ENCODE measurements at regions not wholly inside any gene's neighbourhood (a gene's known extent, or its start where the extent isn't known, plus 50 kb on each side); places are given as distances from the start of the nearest gene placed in this dataset.
"Not testable (repeated sequence)": the region's sequence is repeated elsewhere in the genome, so short reads cannot be mapped to it uniquely, and the experiment has no call there.

DNA sequence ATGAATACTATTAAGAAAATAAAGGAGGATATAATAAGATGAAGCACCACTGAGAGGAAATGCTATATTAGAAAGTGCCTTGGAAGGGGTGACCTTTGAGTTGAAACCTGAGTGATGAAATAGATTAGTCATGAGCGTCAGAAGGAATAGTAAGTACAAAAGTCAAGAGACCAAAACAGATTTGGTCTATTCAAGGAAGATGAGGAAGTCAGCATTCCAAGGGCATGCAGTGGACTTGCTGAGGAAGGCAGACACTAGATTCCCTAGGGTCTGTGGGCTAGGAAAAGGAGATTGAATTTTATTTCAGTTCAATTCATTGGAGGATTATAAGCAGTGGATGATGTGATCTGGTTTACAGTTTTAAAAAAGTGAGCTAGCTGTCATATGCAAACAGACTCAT lies 73.0 kb upstream of the WDFY3 start:
- Histone ChIP-seq H3K4me1 (no peaks in the 10 kb centered on the region), H3K27me3 (no peaks in the 10 kb centered on the region), H3K36me3 (no peaks in the 10 kb centered on the region), H3K9me3 (no peaks in the 10 kb centered on the region), H3K27ac (no peak overlapping the region), H3K4me3 (no peak overlapping the region)
- TF ChIP-seq, protein P1, sequence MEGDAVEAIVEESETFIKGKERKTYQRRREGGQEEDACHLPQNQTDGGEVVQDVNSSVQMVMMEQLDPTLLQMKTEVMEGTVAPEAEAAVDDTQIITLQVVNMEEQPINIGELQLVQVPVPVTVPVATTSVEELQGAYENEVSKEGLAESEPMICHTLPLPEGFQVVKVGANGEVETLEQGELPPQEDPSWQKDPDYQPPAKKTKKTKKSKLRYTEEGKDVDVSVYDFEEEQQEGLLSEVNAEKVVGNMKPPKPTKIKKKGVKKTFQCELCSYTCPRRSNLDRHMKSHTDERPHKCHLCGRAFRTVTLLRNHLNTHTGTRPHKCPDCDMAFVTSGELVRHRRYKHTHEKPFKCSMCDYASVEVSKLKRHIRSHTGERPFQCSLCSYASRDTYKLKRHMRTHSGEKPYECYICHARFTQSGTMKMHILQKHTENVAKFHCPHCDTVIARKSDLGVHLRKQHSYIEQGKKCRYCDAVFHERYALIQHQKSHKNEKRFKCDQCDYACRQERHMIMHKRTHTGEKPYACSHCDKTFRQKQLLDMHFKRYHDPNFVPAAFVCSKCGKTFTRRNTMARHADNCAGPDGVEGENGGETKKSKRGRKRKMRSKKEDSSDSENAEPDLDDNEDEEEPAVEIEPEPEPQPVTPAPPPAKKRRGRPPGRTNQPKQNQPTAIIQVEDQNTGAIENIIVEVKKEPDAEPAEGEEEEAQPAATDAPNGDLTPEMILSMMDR (IDR thresholded peaks at IDR 0.05), result no peak
- intact Hi-C loops (cut with DNase I), result no loop called here
- no peak for DNase-seq
- peak; percentile 60 for ATAC-seq

DNA sequence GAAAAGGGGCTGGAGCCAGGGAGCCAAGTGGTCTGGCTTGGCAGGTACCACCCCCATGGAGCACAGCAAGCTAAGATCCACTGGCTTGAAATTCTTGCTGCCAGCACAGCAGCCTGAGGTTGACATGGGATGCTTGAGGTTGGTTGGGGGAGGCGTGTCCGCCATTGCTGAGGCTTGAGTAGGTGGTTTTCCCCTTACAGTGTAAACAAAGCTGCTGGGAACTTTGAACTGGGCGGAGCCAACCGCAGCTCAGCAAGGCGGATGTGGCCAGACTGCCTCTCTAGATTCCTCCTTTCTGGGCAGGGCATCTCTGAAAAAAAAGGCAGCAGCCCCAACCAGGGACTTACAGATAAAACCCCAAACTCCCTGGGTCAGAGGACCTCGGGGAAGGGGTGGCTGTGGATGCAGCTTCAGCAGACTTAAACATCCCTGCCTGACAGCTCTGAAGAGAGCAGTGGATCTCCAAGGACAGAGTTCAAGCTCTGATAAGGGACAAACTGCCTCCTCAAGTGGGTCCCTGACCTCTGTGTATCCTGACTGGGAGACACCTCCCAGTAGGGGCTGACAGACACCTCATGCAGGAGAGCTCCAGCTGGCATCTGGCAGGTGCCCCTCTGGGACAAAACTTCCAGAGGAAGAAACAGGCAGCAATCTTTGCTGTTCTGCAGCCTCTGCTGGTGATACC lies 77.5 kb upstream of the WDFY3 start:
- intact Hi-C loops (cut with DNase I), result not testable (repeated sequence)

DNA sequence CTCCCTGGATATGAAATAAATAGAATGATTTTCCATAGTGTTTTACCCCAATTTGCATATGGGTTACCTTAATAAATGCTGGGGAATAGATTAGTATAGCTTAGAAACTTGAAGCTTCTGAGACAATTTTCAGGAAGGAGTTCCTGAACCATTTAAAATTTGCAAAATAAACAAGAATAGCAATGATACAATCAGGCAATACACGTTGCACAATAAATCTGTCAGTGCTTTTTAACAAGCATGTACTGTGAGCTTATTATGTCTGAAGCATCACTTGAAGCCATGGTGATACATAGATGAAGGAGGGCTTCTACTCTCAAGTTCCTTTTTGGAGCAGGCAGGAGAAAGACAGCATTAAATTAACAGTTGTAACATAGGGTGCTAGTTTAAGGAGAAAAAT lies 84.2 kb upstream of the WDFY3 start:
- intact Hi-C loops (cut with DNase I), result no loop called here
- no peak for ATAC-seq

More for the DNA sequence above, 77.5 kb upstream of the WDFY3 start:
- H3K36me3 ChIP-seq, H3K4me3 ChIP-seq, H3K27ac ChIP-seq, ATAC-seq, H3K4me1 ChIP-seq, H3K9me3 ChIP-seq, H3K27me3 ChIP-seq, DNase-seq: not testable (repeated sequence)

DNA sequence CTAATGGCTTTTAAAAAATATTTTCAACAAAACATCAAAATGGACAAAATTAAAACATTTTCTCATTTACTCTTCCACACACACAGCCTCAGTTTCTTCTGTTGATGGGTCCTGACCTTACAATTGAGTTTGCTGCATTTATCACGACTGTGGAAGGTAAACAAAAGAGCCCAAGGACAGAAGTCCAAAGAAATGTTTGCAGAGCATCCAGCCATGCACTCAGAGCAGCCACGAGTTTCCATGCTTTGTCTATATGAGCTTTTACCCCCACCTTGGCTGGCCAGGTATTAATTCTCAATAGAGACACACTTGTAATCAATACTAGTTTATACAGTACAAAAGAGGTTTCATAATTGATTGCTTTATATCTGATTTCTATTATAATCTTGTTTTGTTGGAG lies 85.0 kb upstream of the WDFY3 start:
- no peaks in the 10 kb centered on the region for H3K4me1 ChIP-seq
- H3K4me3 ChIP-seq, result no peak overlapping the region
- DNase-seq (no peak), ATAC-seq (no peak)
- H3K9me3 ChIP-seq, result no peaks in the 10 kb centered on the region
- no peak overlapping the region for H3K27ac ChIP-seq
- no peaks in the 10 kb centered on the region for H3K36me3 ChIP-seq
- TF ChIP-seq, protein P1 (IDR thresholded peaks at IDR 0.05), result no peak
- H3K27me3 ChIP-seq, result no peaks in the 10 kb centered on the region
- intact Hi-C loops (cut with DNase I), result no loop called here

More for the DNA sequence above, 84.2 kb upstream of the WDFY3 start:
- no peaks in the 10 kb centered on the region for H3K27me3 ChIP-seq
- no peaks in the 10 kb centered on the region for H3K4me1 ChIP-seq
- no peak overlapping the region for H3K27ac ChIP-seq
- H3K4me3 ChIP-seq, result no peak overlapping the region
- no peaks in the 10 kb centered on the region for H3K9me3 ChIP-seq
- TF ChIP-seq, protein P1 (IDR thresholded peaks at IDR 0.05), result no peak
- DNase-seq, result no peak
- H3K36me3 ChIP-seq, result no peaks in the 10 kb centered on the region

DNA sequence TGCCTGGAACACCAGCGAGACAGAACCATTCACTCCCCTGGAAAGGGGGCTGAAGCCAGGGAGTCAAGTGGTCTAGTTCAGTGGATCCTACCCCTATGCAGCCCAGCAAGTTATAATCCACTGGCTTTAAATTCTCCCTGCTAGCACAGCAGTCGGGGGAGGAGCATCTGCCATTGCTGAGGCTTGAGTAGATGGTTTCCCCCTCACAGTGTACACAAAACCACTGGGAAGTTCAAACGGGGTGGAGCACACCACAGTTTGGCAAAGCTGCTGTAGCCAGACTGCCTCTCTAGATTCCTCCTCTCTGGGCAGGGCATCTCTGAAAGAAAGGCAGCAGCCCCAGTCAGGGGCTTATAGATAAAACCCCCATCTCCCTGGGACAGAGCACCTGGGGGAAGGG lies 88.4 kb upstream of the WDFY3 start:
- H3K4me1 ChIP-seq; H3K27me3 ChIP-seq; intact Hi-C loops (cut with DNase I); ATAC-seq; H3K9me3 ChIP-seq; H3K4me3 ChIP-seq; H3K36me3 ChIP-seq; DNase-seq; H3K27ac ChIP-seq: not testable (repeated sequence)

DNA sequence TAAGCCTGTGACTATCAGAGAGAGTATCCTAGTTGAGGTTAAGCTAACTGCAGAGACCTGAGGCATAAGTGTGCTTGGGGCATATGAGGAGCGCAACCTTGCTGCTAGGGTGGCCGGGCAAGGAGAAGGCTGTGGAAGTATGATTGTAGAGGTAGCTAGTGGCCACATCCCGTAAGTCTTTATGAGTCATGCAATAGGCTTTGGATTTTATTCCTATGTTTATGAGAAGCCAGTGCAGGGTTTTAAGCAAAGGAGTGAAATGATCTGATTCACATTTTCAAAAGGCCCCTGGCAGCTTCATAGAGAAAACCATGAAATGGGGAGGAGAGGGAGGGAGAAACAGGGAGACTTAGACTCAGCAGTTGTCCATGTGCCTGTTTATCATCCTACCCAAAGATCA lies 92.1 kb upstream of the WDFY3 start:
- Histone ChIP-seq H3K4me1 (no peaks in the 10 kb centered on the region), H3K4me3 (no peak overlapping the region), H3K9me3 (no peaks in the 10 kb centered on the region), H3K27ac (no peak overlapping the region), H3K36me3 (no peaks in the 10 kb centered on the region), H3K27me3 (no peaks in the 10 kb centered on the region)
- intact Hi-C loops (cut with DNase I), result no loop called here
- ATAC-seq (no peak), DNase-seq (no peak)
- TF ChIP-seq, protein P1 (IDR thresholded peaks at IDR 0.05), result no peak

DNA sequence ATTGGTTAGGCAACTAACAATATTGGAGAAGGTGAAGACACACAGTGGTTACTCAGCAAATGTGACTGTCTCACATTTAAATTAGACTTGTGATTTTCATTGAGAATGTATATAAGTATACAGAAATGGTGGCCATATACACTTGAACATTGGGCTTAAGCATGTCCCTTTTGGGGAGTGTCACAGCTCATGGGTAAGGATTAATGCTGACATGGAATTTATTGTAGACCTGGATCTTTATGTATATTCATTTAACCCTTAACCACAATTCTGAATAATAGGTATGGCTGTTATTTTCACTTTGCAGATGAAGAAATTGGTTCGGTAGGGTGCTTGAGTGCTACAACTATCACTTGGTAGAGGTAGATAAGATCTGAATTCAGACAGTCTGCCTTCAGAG lies 95.5 kb upstream of the WDFY3 start:
- no peak overlapping the region for H3K27ac ChIP-seq
- ATAC-seq (no peak), DNase-seq (no peak)
- H3K9me3 ChIP-seq, result no peaks in the 10 kb centered on the region
- H3K4me1 ChIP-seq, result no peaks in the 10 kb centered on the region
- no peaks in the 10 kb centered on the region for H3K27me3 ChIP-seq
- TF ChIP-seq, protein P1 (IDR thresholded peaks at IDR 0.05), result no peak
- H3K36me3 ChIP-seq, result no peaks in the 10 kb centered on the region
- H3K4me3 ChIP-seq, result no peak overlapping the region
- intact Hi-C loops (cut with DNase I), result no loop called here

All from upper lobe of right lung (tissue), 1 donor.